CD4-positive, alpha-beta T cell treated with Interleukin-6 at 100 ng/mL for 8 hours (primary cell): ENCODE measurements at regions not wholly inside any gene's neighbourhood (a gene's known extent, or its start where the extent isn't known, plus 50 kb on each side); places are given as distances from the start of the nearest gene placed in this dataset.

Experiments used
- DNase-seq: peaks from one replicate; pipeline ENCODE4 v3.0.0-alpha.2; 2020; ENCODE audit warnings: mixed read lengths, low spot score

DNA sequence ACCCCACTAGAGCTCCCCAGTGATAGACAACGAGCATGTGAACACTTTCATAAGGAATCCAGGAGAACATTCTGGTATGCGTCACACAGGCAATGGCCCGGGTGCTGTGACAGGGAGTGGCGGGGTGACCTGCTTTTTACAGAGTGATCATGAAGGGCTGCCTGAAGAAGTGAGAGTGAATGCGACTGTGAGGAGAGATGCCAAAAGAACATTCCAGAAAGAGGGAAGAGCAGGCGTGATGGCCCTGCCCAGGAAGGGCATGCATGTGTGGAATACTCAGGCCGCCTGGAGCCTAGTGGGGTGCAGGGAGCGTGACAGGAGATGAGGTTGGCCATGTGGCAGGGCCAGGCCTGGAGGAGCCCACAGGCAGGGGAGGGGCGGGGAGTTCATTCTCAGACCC, 53.8 kb downstream of the FZD10 start:
- DNase-seq = no peak

DNA sequence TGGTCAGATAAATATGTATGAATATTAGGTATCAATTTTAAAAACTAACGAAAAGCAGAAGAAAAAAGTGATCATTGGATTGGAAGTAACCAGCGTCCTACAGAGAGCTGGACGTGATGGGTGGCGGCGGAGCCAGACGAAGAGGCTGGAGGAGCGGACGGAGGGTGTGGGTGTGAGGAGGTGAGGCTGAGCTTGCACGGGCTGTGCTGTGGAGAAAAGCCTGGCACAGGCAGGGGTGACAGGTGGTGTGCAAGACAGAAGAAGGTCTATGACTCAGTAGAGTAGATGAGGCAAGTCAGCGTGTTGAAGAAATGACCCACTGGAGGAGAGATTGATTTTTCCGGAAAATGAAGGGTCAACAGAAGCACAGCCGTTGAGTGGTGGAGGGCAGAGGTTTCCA, 56.4 kb downstream of the FZD10 start:
- DNase-seq = no peak

DNA sequence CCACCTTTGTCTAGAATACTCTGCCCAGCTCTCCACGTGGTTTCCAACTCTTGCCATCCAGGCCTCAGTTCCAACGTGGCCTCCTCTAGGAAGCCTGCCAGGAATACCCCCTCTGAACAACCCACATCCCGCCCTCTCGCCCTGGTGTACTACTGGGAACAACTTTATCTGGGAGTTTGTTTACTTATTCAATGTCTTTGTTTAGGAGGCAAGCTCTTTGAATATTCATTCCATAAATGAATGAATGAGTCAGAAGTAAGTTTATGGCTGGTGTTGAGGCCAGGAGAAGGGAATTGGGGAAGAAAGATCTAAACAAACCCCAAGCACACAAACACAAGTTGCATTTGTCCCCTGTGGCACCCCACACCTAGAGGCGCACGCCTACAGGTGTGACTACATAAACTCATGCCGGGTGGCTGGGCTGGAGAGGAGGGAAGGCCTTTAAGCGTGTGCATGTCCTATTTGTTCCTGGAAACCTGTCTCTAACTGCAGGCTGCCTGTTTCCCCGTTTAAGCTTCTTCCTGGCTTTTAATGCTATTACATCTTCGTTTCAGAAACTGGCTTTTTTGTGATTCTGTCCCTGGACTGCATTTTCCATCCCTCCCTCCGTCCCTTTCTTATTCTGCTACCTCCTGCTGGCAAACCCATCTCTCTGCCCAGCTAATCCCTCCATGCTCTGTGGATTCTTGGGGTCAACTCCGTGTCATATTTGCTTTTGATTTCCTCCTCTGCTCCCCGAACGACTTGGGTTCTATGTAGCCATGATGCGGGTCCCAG, 57.9 kb downstream of the FZD10 start:
- DNase-seq = no peak

GRCh38 chr12:130220706-130221100, 58.4 kb downstream of the FZD10 start:
- DNase-seq = no peak

- DNase-seq = no peak
Measured at GRCh38 chr12:130222519-130223218, 60.4 kb downstream of the FZD10 start.

GRCh38 chr12:130223767-130224244, 61.5 kb downstream of the FZD10 start:
- no peak for DNase-seq

- DNase-seq = no peak
Measured at GRCh38 chr12:130224613-130225012, 62.3 kb downstream of the FZD10 start.

GRCh38 chr12:130225347-130225746, 63.1 kb downstream of the FZD10 start:
- DNase-seq = no peak

- no peak for DNase-seq
Measured at GRCh38 chr12:130226126-130226525, 63.9 kb downstream of the FZD10 start.

GRCh38 chr12:130226771-130227170, 64.5 kb downstream of the FZD10 start:
- no peak for DNase-seq

GRCh38 chr12:130227641-130228040, 65.4 kb downstream of the FZD10 start:
- DNase-seq = no peak

DNA sequence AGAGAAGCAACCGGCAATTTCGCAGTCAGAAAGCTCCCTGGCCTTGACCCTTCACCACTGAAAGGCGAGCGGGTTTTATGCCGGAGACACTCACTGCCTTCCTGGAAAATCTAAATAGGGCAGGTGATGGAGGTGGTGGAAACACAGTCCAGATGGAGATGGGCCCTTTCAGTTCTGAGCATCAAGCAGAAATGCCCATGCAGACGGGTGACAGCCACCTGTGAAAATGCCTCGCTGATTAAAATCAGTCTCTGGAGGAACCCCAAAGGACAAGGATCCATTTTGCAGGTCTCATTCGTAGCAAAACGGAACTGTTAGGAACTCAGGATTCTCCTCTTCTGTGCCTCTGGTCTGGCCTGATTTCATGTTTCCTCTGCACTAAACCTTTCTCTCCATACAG, 74.2 kb downstream of the FZD10 start:
- no peak for DNase-seq

GRCh38 chr12:130240831-130241590, 78.7 kb downstream of the FZD10 start:
- DNase-seq = no peak

- DNase-seq = no peak
Measured at GRCh38 chr12:130242506-130242905, 80.2 kb downstream of the FZD10 start.

DNA sequence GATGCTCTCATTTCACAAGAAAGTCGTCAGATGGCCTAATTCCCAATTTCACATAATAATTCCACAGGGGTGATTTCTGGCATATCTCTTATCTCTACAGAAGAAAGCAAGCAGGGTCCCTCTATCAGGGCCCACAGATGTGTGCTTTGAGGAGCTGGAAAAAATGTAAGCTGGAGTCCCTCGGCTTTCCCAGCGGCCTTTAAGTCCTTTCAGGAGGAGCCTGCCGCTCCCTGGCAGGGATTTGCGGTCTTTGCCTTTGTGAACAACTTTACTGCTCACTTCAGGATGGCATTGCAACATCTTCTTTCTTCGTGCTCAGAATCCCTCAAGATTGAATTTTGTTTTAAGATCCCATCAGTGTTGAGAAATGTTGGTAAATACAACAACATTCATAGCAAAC, 83.0 kb downstream of the FZD10 start:
- DNase-seq = no peak

DNA sequence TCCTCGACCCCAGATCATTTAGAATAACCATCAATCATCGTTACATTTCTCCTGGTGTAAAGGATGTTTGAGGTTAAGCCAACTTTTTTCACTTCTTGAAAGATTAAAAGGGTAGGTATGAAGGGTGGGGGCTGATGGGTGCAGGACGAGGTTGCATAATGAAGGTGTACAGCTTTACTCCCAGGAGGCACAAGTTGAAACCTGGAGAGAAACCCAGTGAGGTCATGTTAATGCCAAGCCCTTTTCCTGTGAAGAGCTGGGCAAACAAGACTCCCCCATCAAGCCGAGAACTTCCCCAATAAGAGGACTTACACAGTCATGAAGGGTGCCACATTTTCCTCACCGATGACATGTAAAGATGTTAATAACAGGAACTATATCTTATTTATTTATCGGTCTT, 84.3 kb downstream of the FZD10 start:
- no peak for DNase-seq

GRCh38 chr12:130247634-130248237, 85.5 kb downstream of the FZD10 start:
- DNase-seq = no peak

GRCh38 chr12:130249376-130249775, 87.1 kb downstream of the FZD10 start:
- no peak for DNase-seq

GRCh38 chr12:130251236-130251780, 86.4 kb upstream of the PIWIL1 start:
- DNase-seq = no peak

GRCh38 chr12:130253866-130254265, 83.8 kb upstream of the PIWIL1 start:
- no peak for DNase-seq

DNA sequence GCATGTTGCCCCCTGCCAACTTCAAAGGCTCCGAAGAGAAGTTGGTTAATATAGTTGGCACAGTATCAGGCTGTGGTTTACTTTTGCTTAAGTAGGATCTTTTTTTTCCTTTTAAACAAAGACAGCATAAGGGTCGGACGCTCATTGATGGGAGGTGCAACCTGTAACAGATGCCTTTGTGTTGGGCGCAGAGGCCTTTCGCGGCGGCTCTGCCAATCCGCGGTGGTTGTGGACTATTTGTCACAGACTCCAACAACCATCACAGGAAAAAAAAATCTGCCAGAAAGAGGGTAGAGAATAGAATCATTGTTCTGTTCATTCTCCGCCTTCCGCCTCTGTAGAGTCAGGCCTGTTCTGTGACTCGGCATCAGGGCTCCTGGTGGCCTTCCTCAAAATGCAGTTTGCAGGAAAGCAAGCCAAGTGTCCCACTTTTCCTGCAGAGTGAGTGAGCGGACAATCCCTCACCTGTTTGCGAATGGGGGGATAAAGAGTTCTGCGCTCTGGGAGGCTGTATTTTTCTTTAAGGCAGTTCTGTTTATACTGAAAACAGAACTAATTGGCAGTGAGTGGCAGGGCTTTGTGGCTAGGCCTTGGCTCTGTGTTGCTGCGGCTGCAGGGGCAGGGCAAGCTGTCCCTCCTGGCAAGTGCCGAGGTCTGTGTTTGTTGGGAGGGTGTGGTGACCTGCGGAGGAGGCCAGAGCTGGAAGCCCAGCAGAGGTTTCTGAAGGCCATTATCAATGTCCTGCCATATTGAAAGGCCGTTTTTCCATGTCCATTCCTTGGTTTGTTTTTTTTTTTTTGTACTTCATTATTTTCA, 83.0 kb upstream of the PIWIL1 start:
- no peak for DNase-seq
